ENCODE measurements at regions not wholly inside any gene's neighbourhood (a gene's known extent, or its start where the extent isn't known, plus 50 kb on each side); places are given as distances from the start of the nearest gene placed in this dataset.

DNA sequence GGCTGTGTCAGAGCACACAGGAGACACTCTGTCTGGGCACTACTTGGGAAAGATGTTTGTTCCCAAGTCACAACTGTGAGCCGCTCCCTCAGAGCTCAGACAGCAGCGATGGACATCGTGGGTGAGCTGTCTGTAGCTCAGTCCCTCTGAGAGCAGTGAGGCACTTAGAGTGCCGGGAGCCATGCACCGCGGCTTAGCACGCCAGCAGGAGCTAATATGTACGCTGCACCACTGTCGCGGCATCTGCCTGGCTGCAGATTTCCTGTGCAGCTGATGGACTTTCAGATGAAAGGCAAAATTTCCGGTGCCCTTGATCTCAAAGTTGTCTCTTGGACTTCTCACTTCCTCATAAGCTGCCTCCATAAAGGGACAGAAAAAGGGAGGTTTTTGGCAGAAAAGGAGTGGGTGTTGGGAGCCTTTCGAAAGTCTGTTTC is 92.8 kb upstream of the ZNF469 start:
- DNase-seq (ENCODE audit: low spot score): no peak
- Histone ChIP-seq H3K4me3 (no peak overlapping the region), H3K27ac (no peak overlapping the region)
- TF ChIP-seq, protein P1, sequence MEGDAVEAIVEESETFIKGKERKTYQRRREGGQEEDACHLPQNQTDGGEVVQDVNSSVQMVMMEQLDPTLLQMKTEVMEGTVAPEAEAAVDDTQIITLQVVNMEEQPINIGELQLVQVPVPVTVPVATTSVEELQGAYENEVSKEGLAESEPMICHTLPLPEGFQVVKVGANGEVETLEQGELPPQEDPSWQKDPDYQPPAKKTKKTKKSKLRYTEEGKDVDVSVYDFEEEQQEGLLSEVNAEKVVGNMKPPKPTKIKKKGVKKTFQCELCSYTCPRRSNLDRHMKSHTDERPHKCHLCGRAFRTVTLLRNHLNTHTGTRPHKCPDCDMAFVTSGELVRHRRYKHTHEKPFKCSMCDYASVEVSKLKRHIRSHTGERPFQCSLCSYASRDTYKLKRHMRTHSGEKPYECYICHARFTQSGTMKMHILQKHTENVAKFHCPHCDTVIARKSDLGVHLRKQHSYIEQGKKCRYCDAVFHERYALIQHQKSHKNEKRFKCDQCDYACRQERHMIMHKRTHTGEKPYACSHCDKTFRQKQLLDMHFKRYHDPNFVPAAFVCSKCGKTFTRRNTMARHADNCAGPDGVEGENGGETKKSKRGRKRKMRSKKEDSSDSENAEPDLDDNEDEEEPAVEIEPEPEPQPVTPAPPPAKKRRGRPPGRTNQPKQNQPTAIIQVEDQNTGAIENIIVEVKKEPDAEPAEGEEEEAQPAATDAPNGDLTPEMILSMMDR (IDR thresholded peaks at IDR 0.05): no peak

DNA sequence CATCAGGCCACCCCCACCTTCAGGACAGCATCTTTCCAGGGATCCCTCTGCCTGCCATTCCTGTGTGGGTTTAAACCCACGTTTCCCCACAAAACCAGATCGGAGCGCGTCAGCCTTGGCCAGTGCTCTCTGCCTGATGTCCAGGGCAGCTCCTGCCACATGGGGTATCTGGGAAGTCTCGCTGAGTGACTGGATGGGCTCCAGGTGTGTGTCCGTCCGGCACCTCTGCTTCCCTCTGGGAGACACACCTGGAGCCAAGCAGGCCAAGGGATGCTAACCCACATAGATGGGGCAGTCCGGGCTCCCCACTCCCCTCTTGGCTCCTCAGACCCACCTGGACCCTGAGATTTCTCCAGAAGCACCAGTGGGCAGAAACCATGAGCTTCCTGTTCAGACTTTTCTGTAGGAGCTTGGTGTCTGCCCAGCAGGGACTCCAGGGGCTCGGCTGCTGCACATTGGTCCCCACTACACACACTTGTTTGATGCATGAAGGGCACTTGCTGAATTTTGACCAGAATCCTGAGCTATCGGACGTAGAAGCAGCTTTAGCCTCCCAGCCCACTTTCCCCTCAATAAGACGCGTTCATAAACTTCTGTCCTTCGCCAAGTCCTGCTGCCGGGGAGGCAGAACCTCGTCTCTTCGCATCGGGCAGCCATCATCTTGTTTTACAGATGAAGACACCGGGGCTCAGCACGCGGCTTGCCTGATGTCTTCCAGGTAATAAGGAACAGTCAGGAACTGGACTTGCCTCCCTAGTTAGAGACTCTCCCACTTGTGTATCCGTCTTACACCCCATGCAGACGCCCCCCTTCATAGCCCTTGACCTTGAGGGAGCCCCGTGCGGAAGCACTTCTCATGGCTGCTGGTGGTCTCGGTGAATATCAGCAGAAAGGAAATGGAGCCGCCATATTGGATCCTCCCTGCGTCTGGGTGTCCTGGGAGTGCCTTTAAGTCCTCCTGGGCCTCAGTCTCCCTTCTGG is 91.6 kb upstream of the ZNF469 start:
- DNase-seq (ENCODE audit: low spot score): no peak
- Histone ChIP-seq H3K4me3 (no peak overlapping the region), H3K27ac (no peak overlapping the region)
- TF ChIP-seq, protein P1 (IDR thresholded peaks at IDR 0.05): no peak

DNA sequence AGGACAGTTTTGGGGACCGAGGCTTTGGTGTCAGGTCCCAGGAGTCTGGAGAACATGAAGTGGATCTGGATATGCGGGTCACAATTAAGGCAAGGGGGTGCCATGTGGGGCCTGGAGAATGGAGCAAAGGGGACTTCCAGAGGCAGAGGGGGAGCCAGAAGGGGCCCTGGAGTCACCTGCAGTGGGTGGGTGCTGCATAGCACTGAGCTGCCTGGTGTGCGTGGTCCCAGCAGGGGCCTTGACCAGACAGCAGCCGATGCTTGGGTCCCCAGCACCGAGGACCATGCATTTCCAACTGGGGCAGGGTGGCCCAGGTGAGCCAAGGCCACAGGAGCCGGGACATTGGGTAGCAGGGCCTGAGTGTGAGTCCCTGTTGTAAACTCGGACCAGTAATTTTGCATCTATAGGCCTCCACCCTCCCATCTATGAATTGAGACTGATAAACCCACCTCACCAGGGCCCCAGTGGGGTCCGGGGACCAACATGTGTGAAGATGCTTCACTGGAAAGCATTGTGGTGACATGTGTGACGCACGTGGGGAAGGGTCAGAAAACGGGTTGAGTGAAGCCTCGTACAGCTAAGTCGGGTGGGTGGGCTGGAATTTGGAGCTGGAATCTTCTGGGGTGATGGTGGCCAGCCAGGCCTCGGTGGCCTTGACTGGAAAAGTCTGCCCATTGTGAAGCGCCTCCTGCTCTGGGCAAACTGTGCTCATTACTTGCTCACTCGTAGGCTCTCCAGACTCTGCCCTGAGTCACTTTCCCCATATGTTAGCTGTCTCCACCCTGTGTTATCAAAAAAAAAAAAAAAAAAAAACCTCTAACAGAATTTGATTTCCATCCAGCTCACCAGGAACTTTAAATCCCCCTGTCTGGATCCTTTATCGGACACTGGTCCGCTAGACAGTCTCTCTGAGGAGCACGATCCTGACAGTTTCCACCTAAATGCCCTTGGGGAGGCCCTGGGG is 90.5 kb upstream of the ZNF469 start:
- DNase-seq (ENCODE audit: low spot score): no peak
- TF ChIP-seq, protein P1 (IDR thresholded peaks at IDR 0.05): no peak
- H3K27ac ChIP-seq: no peak overlapping the region
- H3K4me3 ChIP-seq: no peak overlapping the region

DNA sequence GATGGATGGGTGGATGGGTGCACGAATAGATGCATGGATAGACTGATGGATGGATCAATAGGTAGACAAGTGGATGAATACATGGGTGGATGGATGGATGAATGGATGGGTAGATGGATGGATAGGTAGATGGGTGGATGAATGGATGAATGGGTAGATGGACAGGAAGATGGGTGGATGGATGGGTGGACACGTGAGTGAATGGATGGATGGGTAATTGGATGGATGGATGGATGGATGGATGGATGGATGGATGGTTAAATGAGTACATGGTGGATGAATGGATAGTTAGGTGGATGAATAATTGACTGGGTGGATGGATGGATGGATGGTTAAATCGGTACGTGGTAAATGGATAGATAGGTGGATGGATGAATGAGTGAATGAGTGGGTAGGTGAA is 89.7 kb upstream of the ZNF469 start:
- no peak for DNase-seq (ENCODE audit: low spot score)
- Histone ChIP-seq H3K27ac (no peak overlapping the region), H3K4me3 (no peak overlapping the region)
- TF ChIP-seq, protein P1 (IDR thresholded peaks at IDR 0.05): no peak

DNA sequence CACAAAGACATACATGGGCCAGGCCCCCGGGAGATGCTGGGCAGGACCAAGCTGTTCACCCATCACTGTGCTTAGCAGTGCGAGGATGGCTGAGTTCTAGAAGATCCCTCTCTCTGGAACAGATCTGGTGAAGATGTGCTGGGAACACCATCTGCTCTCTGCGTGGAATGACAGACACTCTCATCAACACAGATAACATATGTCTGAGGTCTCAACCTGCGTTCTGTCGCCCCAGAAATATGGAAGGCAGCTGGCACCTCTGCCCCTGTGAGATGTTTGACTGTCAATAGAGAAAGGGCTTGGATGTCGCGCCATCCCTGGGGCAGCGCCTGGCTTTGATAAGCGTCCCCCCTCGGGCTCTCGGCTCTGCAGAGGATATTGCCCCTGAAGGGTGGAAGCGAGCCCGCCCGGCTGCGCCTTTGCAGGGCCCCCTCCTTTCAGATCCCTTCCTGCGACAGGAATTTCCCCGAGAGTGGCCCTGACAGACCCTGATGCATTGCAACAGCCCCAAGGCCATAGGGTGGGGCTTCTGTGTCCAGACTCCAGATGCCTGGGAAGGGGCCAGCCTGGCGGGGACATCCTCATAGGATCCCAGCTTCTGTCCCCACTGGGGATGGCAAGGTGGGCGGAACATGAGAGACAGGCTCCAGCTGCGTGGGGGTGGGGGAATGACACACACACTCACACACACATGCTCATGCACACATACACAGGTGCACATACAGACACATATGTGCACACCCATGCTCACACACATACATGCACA is 86.9 kb upstream of the ZNF469 start:
- Histone ChIP-seq H3K4me3 (no peak overlapping the region), H3K27ac (no peak overlapping the region)
- DNase-seq (ENCODE audit: low spot score): no peak
- TF ChIP-seq, protein P1 (IDR thresholded peaks at IDR 0.05): no peak

DNA sequence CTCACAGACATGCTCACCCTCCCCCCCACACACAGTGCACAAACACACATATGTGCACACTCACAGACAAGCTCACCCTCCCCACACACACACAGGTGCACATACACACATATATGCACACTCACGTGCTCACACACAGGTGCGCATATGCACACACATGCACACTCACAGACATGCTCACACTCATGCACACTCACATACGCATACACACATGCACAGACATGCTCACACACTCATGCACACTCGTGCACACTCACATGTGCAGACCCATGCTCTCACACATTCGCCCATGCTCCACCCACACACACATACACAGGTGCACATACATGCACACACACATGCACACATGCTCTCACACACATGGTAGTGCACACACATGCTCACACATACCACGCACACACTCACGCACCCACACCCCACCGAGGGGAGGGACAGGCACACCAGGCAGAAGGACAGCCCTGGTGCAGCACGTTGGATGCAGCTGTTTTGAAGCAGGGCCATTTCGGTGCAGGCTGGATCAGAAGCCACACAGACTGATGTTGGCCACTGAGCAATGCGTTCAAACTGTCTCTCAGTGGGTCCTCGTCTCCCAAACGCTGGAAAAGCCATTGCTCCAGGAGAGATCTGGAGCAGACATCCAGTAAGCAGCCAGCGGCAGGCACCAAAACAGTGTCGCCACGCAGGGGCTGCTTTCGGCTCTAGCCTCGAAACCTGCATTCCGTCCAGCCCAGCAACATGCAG is 86.2 kb upstream of the ZNF469 start:
- TF ChIP-seq, protein P1 (IDR thresholded peaks at IDR 0.05): no peak
- no peak for DNase-seq (ENCODE audit: low spot score)

More for the DNA sequence above, 86.2 kb upstream of the ZNF469 start:
- Histone ChIP-seq H3K4me3 (no peak overlapping the region), H3K27ac (no peak overlapping the region)

Measured in coronary artery (tissue), 2 donors.